SU-DHL-6 (cell line): ENCODE measurements at regions not wholly inside any gene's neighbourhood (a gene's known extent, or its start where the extent isn't known, plus 50 kb on each side); places are given as distances from the start of the nearest gene placed in this dataset.

Experiments
- EZH2phosphoT487 ChIP-seq: fragments of 200-600 bp; sonication (generic), shearing (Covaris generic); conservative IDR thresholded peaks from 2 replicates; pipeline ENCODE4 v1.6.1; 2018; ENCODE audit warnings: mild to moderate bottlenecking, antibody characterized with exemption, low read length, moderate library complexity, mixed read lengths
- TF ChIP-seq, protein P1 (sequence below): fragments of 200-600 bp; sonication (generic); IDR thresholded peaks from one replicate; pipeline ENCODE4 v1.5.1; 2017; ENCODE audit warnings: antibody characterized with exemption, mild to moderate bottlenecking, low read length, moderate library complexity; ENCODE audit not compliant: insufficient read depth, poor library complexity, severe bottlenecking

DNA sequence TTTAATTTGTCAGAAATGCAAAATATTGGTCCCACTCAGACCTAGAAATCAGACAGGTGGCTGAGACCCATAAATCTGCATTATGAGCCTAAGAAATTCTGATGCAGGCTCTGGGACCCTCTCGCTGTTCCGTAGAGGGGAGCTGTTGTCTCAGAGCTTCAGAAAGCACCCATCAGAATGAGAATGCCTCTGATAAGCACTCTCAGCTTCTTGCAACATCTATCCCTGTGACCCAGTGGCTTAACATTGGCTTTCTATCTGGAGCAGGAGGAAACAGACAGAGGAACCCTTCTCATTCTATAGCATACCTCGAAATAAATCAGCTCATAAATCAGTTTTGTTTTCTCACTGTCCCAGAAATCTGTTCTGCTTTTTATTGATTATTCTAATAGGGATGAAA is 184.6 kb upstream of the SP4 start:
- TF ChIP-seq, protein P1, sequence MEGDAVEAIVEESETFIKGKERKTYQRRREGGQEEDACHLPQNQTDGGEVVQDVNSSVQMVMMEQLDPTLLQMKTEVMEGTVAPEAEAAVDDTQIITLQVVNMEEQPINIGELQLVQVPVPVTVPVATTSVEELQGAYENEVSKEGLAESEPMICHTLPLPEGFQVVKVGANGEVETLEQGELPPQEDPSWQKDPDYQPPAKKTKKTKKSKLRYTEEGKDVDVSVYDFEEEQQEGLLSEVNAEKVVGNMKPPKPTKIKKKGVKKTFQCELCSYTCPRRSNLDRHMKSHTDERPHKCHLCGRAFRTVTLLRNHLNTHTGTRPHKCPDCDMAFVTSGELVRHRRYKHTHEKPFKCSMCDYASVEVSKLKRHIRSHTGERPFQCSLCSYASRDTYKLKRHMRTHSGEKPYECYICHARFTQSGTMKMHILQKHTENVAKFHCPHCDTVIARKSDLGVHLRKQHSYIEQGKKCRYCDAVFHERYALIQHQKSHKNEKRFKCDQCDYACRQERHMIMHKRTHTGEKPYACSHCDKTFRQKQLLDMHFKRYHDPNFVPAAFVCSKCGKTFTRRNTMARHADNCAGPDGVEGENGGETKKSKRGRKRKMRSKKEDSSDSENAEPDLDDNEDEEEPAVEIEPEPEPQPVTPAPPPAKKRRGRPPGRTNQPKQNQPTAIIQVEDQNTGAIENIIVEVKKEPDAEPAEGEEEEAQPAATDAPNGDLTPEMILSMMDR, result no peak
- TF ChIP-seq EZH2phosphoT487, result no peak
